Thymus (tissue), 11 donors: ENCODE measurements at regions not wholly inside any gene's neighbourhood (a gene's known extent, or its start where the extent isn't known, plus 50 kb on each side); places are given as distances from the start of the nearest gene placed in this dataset.

Experiments used
- DNase-seq, 9 donors: peaks; one replicate each; pipeline ENCODE4 v3.0.0-alpha.2; 2013; ENCODE audit warnings: low spot score in 9 of 9, low read depth in 6 of 9, missing footprints in 1 of 9
- H3K27ac ChIP-seq, 2 donors: one replicate each; pipeline ENCODE4 v1.5.1; 2013; ENCODE audit warnings: control low read depth in 1 of 2, low read depth in 1 of 2, low read length in 1 of 2, mild to moderate bottlenecking in 1 of 2, moderate library complexity in 1 of 2
- H3K27me3 ChIP-seq, 2 donors: one replicate each; pipeline ENCODE4 v1.5.1; 2013; ENCODE audit warnings: low read length in 1 of 2; ENCODE audit not compliant: control insufficient read depth in 2 of 2, insufficient read depth in 1 of 2
- H3K36me3 ChIP-seq, 2 donors: one replicate each; pipeline ENCODE4 v1.5.1; 2013; ENCODE audit warnings: low read length in 1 of 2, mild to moderate bottlenecking in 1 of 2, moderate library complexity in 1 of 2; ENCODE audit not compliant: control insufficient read depth in 2 of 2, insufficient read depth in 2 of 2
- H3K4me1 ChIP-seq, 2 donors: one replicate each; pipeline ENCODE4 v1.5.1; 2013; ENCODE audit warnings: low read length in 2 of 2; ENCODE audit not compliant: control insufficient read depth in 2 of 2, insufficient read depth in 2 of 2
- H3K4me3 ChIP-seq, 2 donors: one replicate each; pipeline ENCODE4 v1.5.1; 2013; ENCODE audit warnings: low read length in 2 of 2, control low read depth in 1 of 2, mild to moderate bottlenecking in 1 of 2
- H3K9me3 ChIP-seq, 2 donors: one replicate each; pipeline ENCODE4 v1.5.1; 2013; ENCODE audit warnings: low read length in 1 of 2, mild to moderate bottlenecking in 1 of 2; ENCODE audit not compliant: control insufficient read depth in 2 of 2, insufficient read depth in 1 of 2
- WGBS: extraction: QIAGEN DNeasy Blood & Tissue Kit; methylation state at CpG from one replicate; pipeline ENCODE4 v1.1.7; 2013; 5-methylcytosine and 5-hydroxymethylcytosine counted together
- donor health status: healthy.

DNA sequence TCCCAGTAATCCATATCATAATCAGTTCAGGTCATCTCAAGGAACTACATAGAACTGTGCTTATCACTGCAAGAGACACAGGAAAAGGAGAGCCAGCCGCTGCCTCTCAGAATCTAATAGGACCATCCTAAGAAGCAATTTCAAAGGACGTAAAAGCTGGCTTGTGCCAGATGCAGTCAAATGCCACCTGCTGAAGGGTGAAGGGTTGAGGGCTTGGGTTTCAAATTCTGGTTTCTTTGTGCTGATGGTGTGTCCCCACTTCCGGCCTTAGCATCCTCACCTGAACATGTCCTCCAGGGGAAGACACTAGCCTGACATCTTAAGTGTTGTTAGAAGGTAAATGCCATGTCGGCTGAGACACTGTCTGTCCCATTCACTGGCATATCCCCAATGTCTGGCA, 477.1 kb upstream of the TSHZ3 start:
- Histone ChIP-seq H3K27ac (no peak overlapping the region), H3K27me3 (no peaks in the 10 kb centered on the region), H3K4me1 (no peaks in the 10 kb centered on the region), H3K9me3 (no peaks in the 10 kb centered on the region), H3K4me3 (no peak overlapping the region), H3K36me3 (no peaks in the 10 kb centered on the region)
- WGBS: 94% methylated on average over 4 of the region's 4 CpGs
- DNase-seq: no peak

DNA sequence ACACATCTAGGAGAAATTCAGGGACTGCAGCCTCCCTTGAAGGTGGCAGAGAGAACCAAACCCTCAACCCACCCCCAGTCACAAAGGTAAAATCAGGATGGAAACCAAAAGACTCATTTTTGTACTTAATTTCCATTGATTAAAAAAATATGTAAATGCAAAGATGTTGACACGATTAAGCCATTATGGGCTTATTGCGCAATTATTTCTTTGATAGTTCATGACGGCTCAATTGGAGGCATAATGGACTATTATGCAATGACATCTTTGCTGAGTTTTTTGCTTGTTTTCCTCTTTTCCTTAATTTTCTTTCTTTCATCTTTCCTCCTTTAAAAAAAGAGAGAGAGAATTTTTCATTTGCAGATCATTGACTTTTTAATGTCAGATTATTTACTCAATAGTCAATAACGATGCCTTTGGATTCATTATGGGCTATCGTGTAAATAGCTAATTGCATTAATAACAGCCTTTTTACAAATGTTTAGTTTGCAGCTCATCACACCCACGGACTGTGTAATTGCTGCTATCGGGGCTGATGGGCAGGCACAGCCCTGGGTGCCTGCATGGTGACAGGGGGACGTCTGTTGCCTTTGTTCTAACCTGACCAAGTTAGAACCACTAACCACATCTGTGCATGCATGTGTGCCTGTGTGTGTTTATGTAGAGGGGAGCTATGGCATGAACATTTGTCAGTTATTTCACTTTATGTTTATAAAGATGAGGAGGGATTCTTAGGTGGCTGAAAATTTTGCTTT, 482.4 kb upstream of the TSHZ3 start:
- H3K9me3 ChIP-seq: no peaks in the 10 kb centered on the region
- H3K4me3 ChIP-seq: no peak overlapping the region
- H3K36me3 ChIP-seq: no peaks in the 10 kb centered on the region
- no peaks in the 10 kb centered on the region for H3K4me1 ChIP-seq
- no peak for DNase-seq
- no peak overlapping the region for H3K27ac ChIP-seq
- no peaks in the 10 kb centered on the region for H3K27me3 ChIP-seq
- WGBS: 87% methylated on average over 8 of the region's 8 CpGs

DNA sequence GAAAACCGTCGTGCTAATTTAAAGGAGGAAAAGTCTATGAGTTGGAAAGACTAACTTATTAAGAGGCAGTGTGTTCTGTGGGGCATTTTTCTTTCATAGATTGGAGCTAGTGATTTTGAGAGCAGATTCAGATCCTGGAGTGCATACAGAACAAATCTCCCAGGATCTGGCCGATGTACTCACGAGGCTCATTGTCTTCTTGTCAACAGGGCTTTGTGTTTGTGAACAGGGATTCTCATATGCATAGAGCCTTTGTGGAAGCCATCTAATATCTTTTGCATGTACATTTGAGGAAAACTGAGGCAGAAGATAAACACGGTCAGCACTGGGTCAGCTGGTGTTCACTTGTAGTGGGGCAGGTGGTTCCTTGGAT, 482.9 kb upstream of the TSHZ3 start:
- no peak for DNase-seq
- Histone ChIP-seq H3K36me3 (no peaks in the 10 kb centered on the region), H3K9me3 (no peaks in the 10 kb centered on the region), H3K27ac (no peak overlapping the region), H3K4me3 (no peak overlapping the region), H3K4me1 (no peaks in the 10 kb centered on the region), H3K27me3 (no peaks in the 10 kb centered on the region)
- 92% methylated on average over 5 of the region's 5 CpGs for WGBS

DNA sequence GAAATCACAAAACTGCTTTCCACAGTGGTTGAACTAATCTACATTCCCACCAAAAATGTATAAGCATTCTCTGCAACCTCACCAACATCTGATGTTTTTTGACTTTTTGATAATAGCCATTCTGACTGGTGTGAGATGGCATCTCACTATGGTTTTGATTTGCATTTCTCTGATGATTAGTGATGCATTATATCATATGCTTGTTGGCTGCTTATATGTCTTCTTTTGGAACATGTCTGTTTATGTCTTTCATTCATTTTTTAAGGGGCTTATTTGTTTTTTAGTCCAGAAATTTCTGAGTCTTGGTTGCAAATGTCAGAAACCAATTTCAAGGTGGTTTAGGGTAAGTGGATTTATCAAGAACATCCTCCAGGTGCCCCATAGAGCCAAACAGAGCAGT, 484.8 kb upstream of the TSHZ3 start:
- no peaks in the 10 kb centered on the region for H3K27me3 ChIP-seq
- no peak overlapping the region for H3K4me3 ChIP-seq
- no peaks in the 10 kb centered on the region for H3K9me3 ChIP-seq
- no peaks in the 10 kb centered on the region for H3K36me3 ChIP-seq
- no peak overlapping the region for H3K27ac ChIP-seq
- DNase-seq: no peak
- no peaks in the 10 kb centered on the region for H3K4me1 ChIP-seq

DNA sequence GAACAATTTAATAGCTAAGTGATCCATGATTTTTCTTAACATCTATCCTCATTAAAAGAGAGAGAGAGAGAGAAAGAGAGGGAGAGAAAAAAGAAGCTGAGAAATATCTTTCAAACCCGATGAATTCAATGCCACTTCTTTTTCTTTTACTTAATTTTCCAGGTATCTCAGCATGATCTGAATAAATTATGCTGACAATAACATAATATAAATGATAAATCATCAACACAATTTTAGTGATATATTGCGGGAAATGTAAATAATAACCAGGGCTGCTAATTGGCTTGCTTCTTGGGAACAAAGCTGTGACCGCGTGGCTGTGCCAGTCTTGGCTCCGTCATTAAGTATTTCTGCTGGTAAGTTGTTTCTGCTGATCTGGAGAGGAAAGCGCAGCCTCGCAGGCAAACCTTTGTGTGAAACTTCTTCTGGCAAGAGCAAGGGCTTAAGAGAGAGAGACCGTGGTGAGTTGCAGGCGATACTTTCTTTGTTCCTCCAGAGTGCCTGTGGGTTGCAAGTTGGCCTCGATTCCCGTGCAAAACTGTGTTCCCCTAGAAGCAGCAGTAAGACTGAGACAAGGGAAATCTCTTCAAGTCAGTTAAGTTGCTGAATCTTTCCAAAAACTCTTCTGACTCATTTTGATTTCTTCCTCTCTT, 489.1 kb upstream of the TSHZ3 start:
- WGBS: 71% methylated on average over 11 of the region's 11 CpGs

DNA sequence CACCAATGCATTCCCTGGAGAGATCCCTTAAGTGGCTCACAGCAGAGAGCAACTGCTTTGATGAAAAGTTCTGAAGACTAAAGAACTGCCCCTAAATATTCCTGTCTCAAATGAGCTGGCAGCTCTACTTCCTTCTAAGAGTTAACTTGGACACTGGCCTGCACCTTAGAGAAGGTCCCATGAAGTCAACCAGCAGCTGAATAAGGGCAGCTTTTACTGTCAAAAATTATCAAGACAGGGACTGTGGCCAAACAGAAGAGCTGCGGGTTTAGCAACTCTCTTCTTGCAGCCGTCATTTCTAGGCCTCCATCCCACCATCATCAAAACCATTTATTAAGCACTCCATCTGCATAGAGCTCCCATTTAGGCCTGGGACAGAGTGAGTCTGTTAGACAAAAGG, 491.1 kb upstream of the TSHZ3 start:
- WGBS: 98% methylated on average over 2 of the region's 2 CpGs
- H3K27me3 ChIP-seq: no peaks in the 10 kb centered on the region
- peaks cover 0 to 1% of the 10 kb centered on the region in 2 donors for H3K9me3 ChIP-seq
- no peak for DNase-seq
- H3K4me3 ChIP-seq: no peak overlapping the region
- no peaks in the 10 kb centered on the region for H3K4me1 ChIP-seq
- no peak overlapping the region for H3K27ac ChIP-seq
- no peaks in the 10 kb centered on the region for H3K36me3 ChIP-seq

More for the DNA sequence above, 489.1 kb upstream of the TSHZ3 start:
- DNase-seq: no peak
- Histone ChIP-seq H3K36me3 (no peaks in the 10 kb centered on the region), H3K27ac (no peak overlapping the region), H3K27me3 (no peaks in the 10 kb centered on the region), H3K9me3 (peaks cover 0 to 1% of the 10 kb centered on the region in 2 donors), H3K4me3 (no peak overlapping the region), H3K4me1 (no peaks in the 10 kb centered on the region)

DNA sequence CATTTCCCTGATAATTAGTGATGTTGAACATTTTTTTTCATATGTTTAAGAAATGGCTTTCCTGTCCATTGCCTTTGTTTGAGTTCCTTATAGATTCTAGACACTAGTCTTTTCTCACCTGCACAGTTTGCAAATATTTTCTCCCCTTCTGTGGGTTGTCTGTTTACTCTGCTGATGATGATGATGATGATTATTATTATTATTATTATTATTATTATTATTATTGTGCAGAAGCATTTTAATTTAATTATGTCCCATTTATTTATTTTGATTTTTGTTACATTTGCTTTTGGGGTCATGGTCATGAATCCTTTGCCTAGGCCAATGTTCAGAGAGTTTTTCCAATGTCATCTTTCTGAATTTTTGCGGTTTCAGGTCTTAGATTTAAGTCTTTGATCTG, 492.5 kb upstream of the TSHZ3 start:
- no peaks in the 10 kb centered on the region for H3K27me3 ChIP-seq
- no peaks in the 10 kb centered on the region for H3K4me1 ChIP-seq
- no peaks in the 10 kb centered on the region for H3K36me3 ChIP-seq
- DNase-seq: no peak
- no peak overlapping the region for H3K4me3 ChIP-seq
- WGBS: 54% methylated on average over 1 of the region's 1 CpG
- H3K27ac ChIP-seq: no peak overlapping the region
- H3K9me3 ChIP-seq: peaks cover 0 to 1% of the 10 kb centered on the region in 2 donors

DNA sequence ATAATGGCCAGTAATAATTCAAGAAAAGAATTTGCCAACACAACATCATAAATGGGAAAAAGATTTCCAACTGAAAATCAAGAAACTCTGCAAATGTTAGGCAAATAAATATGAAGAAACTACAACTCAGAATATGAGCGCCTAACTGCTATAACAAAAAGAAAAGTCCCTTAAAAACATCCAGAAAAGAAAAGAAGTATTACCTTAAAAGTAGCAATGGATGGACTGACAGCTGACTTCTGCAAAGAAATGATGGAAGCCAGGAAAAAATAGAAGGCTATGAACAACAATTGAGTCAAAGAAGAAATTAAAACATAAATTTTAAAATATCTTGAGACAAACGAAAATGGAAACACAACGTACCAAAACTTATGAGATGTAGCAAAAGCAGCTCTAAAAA, 482.3 kb upstream of the ZNF507 start:
- WGBS: 94% methylated on average over 3 of the region's 3 CpGs

DNA sequence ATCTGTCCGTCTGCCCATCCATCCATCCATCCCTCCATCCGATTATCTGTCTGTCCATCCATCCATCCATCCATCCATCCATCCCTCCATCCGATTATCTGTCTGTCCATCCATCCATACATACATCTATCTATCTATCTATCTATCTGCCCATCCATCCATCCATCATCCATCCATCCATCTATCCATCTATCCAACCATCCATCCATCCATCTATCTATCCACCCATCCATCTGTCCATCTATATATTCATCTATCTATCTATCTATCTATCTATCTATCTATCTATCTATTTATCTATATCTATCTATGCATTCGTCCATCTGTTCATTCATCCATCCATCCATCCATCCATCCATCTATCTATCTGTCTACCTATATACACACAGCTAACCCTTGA, 471.1 kb upstream of the ZNF507 start:
- Histone ChIP-seq H3K27me3 (no peaks in the 10 kb centered on the region), H3K9me3 (no peaks in the 10 kb centered on the region), H3K4me3 (no peak overlapping the region), H3K4me1 (no peaks in the 10 kb centered on the region), H3K36me3 (no peaks in the 10 kb centered on the region), H3K27ac (no peak overlapping the region)
- no peak for DNase-seq
- 93% methylated on average over 4 of the region's 4 CpGs for WGBS

More for the DNA sequence above, 482.3 kb upstream of the ZNF507 start:
- H3K36me3 ChIP-seq: no peaks in the 10 kb centered on the region
- no peak overlapping the region for H3K27ac ChIP-seq
- no peaks in the 10 kb centered on the region for H3K9me3 ChIP-seq
- H3K27me3 ChIP-seq: no peaks in the 10 kb centered on the region
- DNase-seq: no peak
- H3K4me1 ChIP-seq: no peaks in the 10 kb centered on the region
- no peak overlapping the region for H3K4me3 ChIP-seq
